H9 (cell line): ENCODE measurements at regions not wholly inside any gene's neighbourhood (a gene's known extent, or its start where the extent isn't known, plus 50 kb on each side); places are given as distances from the start of the nearest gene placed in this dataset.
A peak's percentile ranks its signal among the peaks of the same experiment; 100 is the strongest.

Source experiments
- DNase-seq: peaks from one replicate; pipeline ENCODE4 v3.0.0-alpha.2; 2017
- H2AFZ ChIP-seq: one replicate; pipeline ENCODE4 v1.6.1; 2013; ENCODE audit warnings: mild to moderate bottlenecking, low read length, control low read depth, moderate library complexity
- H2AK5ac ChIP-seq: 2 replicates; pipeline ENCODE4 v1.6.1; 2013; ENCODE audit warnings: low read length, control low read depth, mixed read lengths; ENCODE audit not compliant: insufficient read length
- H2BK120ac ChIP-seq: one replicate; pipeline ENCODE4 v1.6.1; 2013; ENCODE audit warnings: low read depth, mild to moderate bottlenecking, low read length, control low read depth, inconsistent platforms; ENCODE audit not compliant: poor library complexity, severe bottlenecking
- H2BK12ac ChIP-seq: 2 replicates; pipeline ENCODE4 v1.6.1; 2013; ENCODE audit warnings: low read length, control low read depth, mixed read lengths, low read depth; ENCODE audit not compliant: insufficient read length
- H2BK15ac ChIP-seq: 2 replicates; pipeline ENCODE4 v1.6.1; 2013; ENCODE audit warnings: low read depth, low read length, control low read depth
- H2BK20ac ChIP-seq: one replicate; pipeline ENCODE4 v1.6.1; 2013; ENCODE audit warnings: low read depth, mild to moderate bottlenecking, low read length, control low read depth, inconsistent platforms; ENCODE audit not compliant: poor library complexity, severe bottlenecking
- H2BK5ac ChIP-seq: 2 replicates; pipeline ENCODE4 v1.6.1; 2013; ENCODE audit warnings: low read length, control low read depth, mixed read lengths; ENCODE audit not compliant: insufficient read length
- H3K14ac ChIP-seq: 2 replicates; pipeline ENCODE4 v1.6.1; 2013; ENCODE audit warnings: low read length, control low read depth; ENCODE audit not compliant: insufficient read depth
- H3K18ac ChIP-seq: 2 replicates; pipeline ENCODE4 v1.6.1; 2013; ENCODE audit warnings: low read depth, mild to moderate bottlenecking, mixed read lengths, low read length, control low read depth; ENCODE audit not compliant: insufficient read length
- H3K23ac ChIP-seq: 2 replicates; pipeline ENCODE4 v1.6.1; 2013; ENCODE audit warnings: low read length, control low read depth, mixed read lengths, low read depth; ENCODE audit not compliant: insufficient read length
- H3K23me2 ChIP-seq: 2 replicates; pipeline ENCODE4 v1.6.1; 2013; ENCODE audit warnings: low read depth, mild to moderate bottlenecking, mixed read lengths, low read length, control low read depth; ENCODE audit not compliant: insufficient read length, poor library complexity, severe bottlenecking
- H3K27ac ChIP-seq: 2 replicates; pipeline ENCODE4 v1.5.1; 2013; ENCODE audit warnings: low read length, control low read depth, mixed read lengths, low read depth; ENCODE audit not compliant: insufficient read length
- H3K27me3 ChIP-seq: 2 replicates; pipeline ENCODE4 v1.6.1; 2013; ENCODE audit warnings: low read length, control low read depth, inconsistent platforms; ENCODE audit not compliant: insufficient read depth
- H3K4ac ChIP-seq: 2 replicates; pipeline ENCODE4 v1.6.1; 2013; ENCODE audit warnings: low read depth, mild to moderate bottlenecking, control low read depth, inconsistent platforms, low read length, moderate library complexity
- H3K4me1 ChIP-seq: 2 replicates; pipeline ENCODE4 v1.6.1; 2013; ENCODE audit warnings: low read length, control low read depth, inconsistent platforms; ENCODE audit not compliant: insufficient read depth
- H3K4me2 ChIP-seq: 2 replicates; pipeline ENCODE4 v1.6.1; 2013; ENCODE audit warnings: low read length, control low read depth, mixed read lengths; ENCODE audit not compliant: insufficient read length, insufficient read depth
- H3K56ac ChIP-seq: 2 replicates; pipeline ENCODE4 v1.6.1; 2013; ENCODE audit warnings: low read depth, mild to moderate bottlenecking, mixed read lengths, low read length, control low read depth; ENCODE audit not compliant: insufficient read length
- H3K79me1 ChIP-seq: 2 replicates; pipeline ENCODE4 v1.6.1; 2013; ENCODE audit warnings: low read depth, mild to moderate bottlenecking, moderate library complexity, low read length, control low read depth, inconsistent platforms; ENCODE audit not compliant: insufficient read depth, poor library complexity, severe bottlenecking
- H3K79me2 ChIP-seq: 2 replicates; pipeline ENCODE4 v1.6.1; 2013; ENCODE audit warnings: low read length, control low read depth, inconsistent platforms; ENCODE audit not compliant: insufficient read depth
- H3K9ac ChIP-seq: 2 replicates; pipeline ENCODE4 v1.6.1; 2013; ENCODE audit warnings: low read length, control low read depth, mixed read lengths; ENCODE audit not compliant: insufficient read length; ENCODE audit errors: extremely low read depth
- H3K9me3 ChIP-seq: one replicate; pipeline ENCODE4 v1.6.1; 2013; ENCODE audit warnings: low read depth, low read length, inconsistent platforms; ENCODE audit not compliant: control insufficient read depth
- H3T11ph ChIP-seq: one replicate; pipeline ENCODE4 v1.6.1; 2013; ENCODE audit warnings: mild to moderate bottlenecking, low read length, control low read depth, inconsistent platforms
- H4K20me1 ChIP-seq: one replicate; pipeline ENCODE4 v1.6.1; 2013; ENCODE audit not compliant: control insufficient read depth, insufficient read length, insufficient read depth
- H4K5ac ChIP-seq: 2 replicates; pipeline ENCODE4 v1.6.1; 2013; ENCODE audit warnings: low read depth, mild to moderate bottlenecking, mixed read lengths, low read length, control low read depth; ENCODE audit not compliant: insufficient read length
- H4K8ac ChIP-seq: replicated peaks from 2 replicates; pipeline ENCODE4 v1.6.1; 2013; ENCODE audit warnings: low read length, control low read depth, mixed read lengths, low read depth; ENCODE audit not compliant: insufficient read length
- H4K91ac ChIP-seq: 2 replicates; pipeline ENCODE4 v1.6.1; 2013; ENCODE audit warnings: low read depth, mild to moderate bottlenecking, moderate library complexity, mixed read lengths, low read length, control low read depth; ENCODE audit not compliant: insufficient read length
- H3K27ac Mint-ChIP-seq, 3 experiments: 2 replicates in 2 of 3; 3 replicates in 1 of 3; pipeline ENCODE4 v1.8.0; 2020 to 2021; ENCODE audit warnings: mixed read lengths in 3 of 3, mild to moderate bottlenecking in 1 of 3, moderate library complexity in 1 of 3
- H3K27me3 Mint-ChIP-seq: 2 replicates; pipeline ENCODE4 v1.8.0; 2021; ENCODE audit warnings: low read depth, mild to moderate bottlenecking, moderate library complexity, mixed read lengths
- H3K36me3 Mint-ChIP-seq, 3 experiments: 2 replicates in 2 of 3; 3 replicates in 1 of 3; pipeline ENCODE4 v1.8.0; 2020 to 2021; ENCODE audit warnings: low read depth in 3 of 3, mixed read lengths in 3 of 3; ENCODE audit not compliant: insufficient read depth in 1 of 3
- H3K4me1 Mint-ChIP-seq, 2 experiments: 2 replicates each; pipeline ENCODE4 v1.8.0; 2020; ENCODE audit warnings: mixed read lengths in 2 of 2
- H3K4me3 Mint-ChIP-seq, 2 experiments: 2 replicates in 1 of 2; 3 replicates in 1 of 2; pipeline ENCODE4 v1.8.0; 2020 to 2021; ENCODE audit warnings: mild to moderate bottlenecking in 2 of 2, mixed read lengths in 2 of 2, moderate library complexity in 1 of 2
- H3K9me3 Mint-ChIP-seq, 2 experiments: 2 replicates in 1 of 2; 3 replicates in 1 of 2; pipeline ENCODE4 v1.8.0; 2020; ENCODE audit warnings: mild to moderate bottlenecking in 2 of 2, mixed read lengths in 2 of 2, moderate library complexity in 1 of 2
- CTCF ChIP-seq: fragments of 200-600 bp; sonication (generic); conservative IDR thresholded peaks from 3 replicates; pipeline ENCODE4 v1.8.0; 2021; ENCODE audit warnings: antibody characterized with exemption, mild to moderate bottlenecking
- WGBS: extraction: QIAGEN DNeasy Blood & Tissue Kit; methylation state at CpG from one replicate; pipeline ENCODE4 v1.1.7; 2013; ENCODE audit warnings: missing lambda C conversion rate, low lambda C conversion rate, mixed read lengths; ENCODE audit not compliant: insufficient read length; ENCODE audit errors: extremely low coverage; 5-methylcytosine and 5-hydroxymethylcytosine counted together

- Mint-ChIP-seq H3K27ac (peak overlapping the region in 2 of 3 experiments; percentile 77 to 93; a peak in 4 of 7 replicates), H3K4me3 (no peak overlapping the region), H3K9me3 (peaks cover 8 to 13% of the 10 kb centered on the region in 2 experiments), H3K27me3 (peaks cover 2% of the 10 kb centered on the region; the same call in 1 of the 2 replicates), H3K36me3 (peaks cover 7 to 27% (median 7%) of the 10 kb centered on the region in 3 experiments), H3K4me1 (peaks cover 42 to 45% of the 10 kb centered on the region in 2 experiments)
- Histone ChIP-seq H3K4me2 (no peak overlapping the region), H2AFZ (no peak overlapping the region), H3K56ac (no peak overlapping the region), H3K23ac (no peak overlapping the region), H2AK5ac (no peak overlapping the region), H2BK12ac (no peak overlapping the region), H4K20me1 (no peaks in the 10 kb centered on the region), H4K5ac (no peak overlapping the region), H2BK5ac (no peak overlapping the region), H2BK15ac (no peak overlapping the region), H2BK20ac (no peak overlapping the region), H3K79me1 (no peaks in the 10 kb centered on the region), H3K14ac (no peak overlapping the region), H3K4me1 (no peaks in the 10 kb centered on the region), H3K23me2 (no peaks in the 10 kb centered on the region), H3K4ac (no peak overlapping the region), H3K18ac (no peak overlapping the region), H3K27me3 (no peaks in the 10 kb centered on the region), H4K8ac (no peak overlapping the region), H2BK120ac (no peak overlapping the region), H3K9me3 (no peaks in the 10 kb centered on the region), H3K9ac (no peak overlapping the region), H4K91ac (no peak overlapping the region), H3T11ph (no peak overlapping the region), H3K27ac (no peak overlapping the region), H3K79me2 (no peaks in the 10 kb centered on the region)
- no CpG with 5 or more reads among the region's 1 CpG for WGBS
- TF ChIP-seq CTCF: no peak
- DNase-seq: no peak
Measured at GRCh38 chr21:20276954-20277353, 721.3 kb upstream of the NCAM2 start.
